A673 (cell line): ENCODE measurements at regions not wholly inside any gene's neighbourhood (a gene's known extent, or its start where the extent isn't known, plus 50 kb on each side); places are given as distances from the start of the nearest gene placed in this dataset.

Source experiments
- EZH2 ChIP-seq: fragments of 200-600 bp; sonication (generic); IDR thresholded peaks from 2 replicates; pipeline ENCODE4 v1.6.1; 2017; ENCODE audit warnings: borderline replicate concordance, low read depth, mild to moderate bottlenecking, mixed read lengths, antibody characterized with exemption, low read length; ENCODE audit not compliant: poor library complexity, severe bottlenecking
- TF ChIP-seq, protein P1 (sequence below): fragments of 300-800, 200-600 bp; sonication (generic); conservative IDR thresholded peaks from 2 replicates; pipeline ENCODE4 v1.5.1; 2017; ENCODE audit warnings: low read depth, mild to moderate bottlenecking, antibody characterized with exemption, low read length, moderate library complexity, mixed read lengths

DNA sequence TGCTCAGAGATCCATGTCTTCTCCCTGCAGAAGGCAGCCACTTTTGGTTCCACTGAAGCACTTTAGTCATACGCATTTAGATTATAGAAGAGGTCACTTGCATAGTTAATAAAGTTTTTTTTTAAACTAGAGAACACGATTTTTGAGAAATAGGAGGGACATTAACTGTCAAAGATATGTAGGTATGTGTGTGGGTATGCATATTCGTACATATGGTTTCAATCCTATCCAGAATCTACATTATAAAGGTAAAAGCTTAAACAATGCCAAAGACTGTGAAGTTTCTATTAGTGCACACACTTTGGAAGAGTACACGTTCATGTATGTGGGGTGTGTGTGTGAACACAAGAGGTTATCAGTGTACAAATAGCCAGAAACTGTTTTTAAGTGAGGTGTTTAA lies 103.2 kb downstream of the BTBD3 start:
- TF ChIP-seq, protein P1, sequence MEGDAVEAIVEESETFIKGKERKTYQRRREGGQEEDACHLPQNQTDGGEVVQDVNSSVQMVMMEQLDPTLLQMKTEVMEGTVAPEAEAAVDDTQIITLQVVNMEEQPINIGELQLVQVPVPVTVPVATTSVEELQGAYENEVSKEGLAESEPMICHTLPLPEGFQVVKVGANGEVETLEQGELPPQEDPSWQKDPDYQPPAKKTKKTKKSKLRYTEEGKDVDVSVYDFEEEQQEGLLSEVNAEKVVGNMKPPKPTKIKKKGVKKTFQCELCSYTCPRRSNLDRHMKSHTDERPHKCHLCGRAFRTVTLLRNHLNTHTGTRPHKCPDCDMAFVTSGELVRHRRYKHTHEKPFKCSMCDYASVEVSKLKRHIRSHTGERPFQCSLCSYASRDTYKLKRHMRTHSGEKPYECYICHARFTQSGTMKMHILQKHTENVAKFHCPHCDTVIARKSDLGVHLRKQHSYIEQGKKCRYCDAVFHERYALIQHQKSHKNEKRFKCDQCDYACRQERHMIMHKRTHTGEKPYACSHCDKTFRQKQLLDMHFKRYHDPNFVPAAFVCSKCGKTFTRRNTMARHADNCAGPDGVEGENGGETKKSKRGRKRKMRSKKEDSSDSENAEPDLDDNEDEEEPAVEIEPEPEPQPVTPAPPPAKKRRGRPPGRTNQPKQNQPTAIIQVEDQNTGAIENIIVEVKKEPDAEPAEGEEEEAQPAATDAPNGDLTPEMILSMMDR = no peak
- no peak for TF ChIP-seq EZH2
